ENCODE measurements at regions not wholly inside any gene's neighbourhood (a gene's known extent, or its start where the extent isn't known, plus 50 kb on each side); places are given as distances from the start of the nearest gene placed in this dataset.
A peak's percentile ranks its signal among the peaks of the same experiment; 100 is the strongest.

- Histone ChIP-seq H3K27me3 (no peaks in the 10 kb centered on the region), H3K9me3 (no peaks in the 10 kb centered on the region), H3K27ac (no peak overlapping the region), H3K36me3 (no peaks in the 10 kb centered on the region), H3K4me1 (peaks cover 0 to 9% (median 3%) of the 10 kb centered on the region in 4 donors), H3K4me3 (no peak overlapping the region)
- no peak for TF ChIP-seq CTCF (IDR thresholded peaks at IDR 0.05)
- TF ChIP-seq EP300 (IDR thresholded peaks at IDR 0.05): no peak
- TF ChIP-seq POLR2A (IDR thresholded peaks at IDR 0.05): no peak
- no peak for DNase-seq (ENCODE audit: low spot score in 2 of 2)
- 44 to 52% methylated on average over 9 to 17 of the region's 17 CpGs for WGBS, 2 donors
These were observed 726.9 kb downstream of the BRD1 start for GRCh38 chr22:49100773-49101172.

- no peak overlapping the region for H3K4me3 ChIP-seq
- TF ChIP-seq EP300 (IDR thresholded peaks at IDR 0.05) (no peak), CTCF (IDR thresholded peaks at IDR 0.05) (no peak), POLR2A (IDR thresholded peaks at IDR 0.05) (no peak)
- H3K4me1 ChIP-seq: peaks cover 0 to 9% (median 3%) of the 10 kb centered on the region in 4 donors
- 78 to 88% methylated on average over 7 to 9 of the region's 9 CpGs for WGBS, 2 donors
- no peak for DNase-seq (ENCODE audit: low spot score in 2 of 2)
- H3K27ac ChIP-seq: no peak overlapping the region
- no peaks in the 10 kb centered on the region for H3K9me3 ChIP-seq
- no peaks in the 10 kb centered on the region for H3K27me3 ChIP-seq
- H3K36me3 ChIP-seq: no peaks in the 10 kb centered on the region
These were observed 727.4 kb downstream of the BRD1 start for GRCh38 chr22:49100316-49100715.

- H3K4me1 ChIP-seq: peaks cover 0 to 9% (median 3%) of the 10 kb centered on the region in 4 donors
- TF ChIP-seq CTCF (IDR thresholded peaks at IDR 0.05): no peak
- no peak for TF ChIP-seq POLR2A (IDR thresholded peaks at IDR 0.05)
- TF ChIP-seq EP300 (IDR thresholded peaks at IDR 0.05): no peak
- H3K36me3 ChIP-seq: no peaks in the 10 kb centered on the region
- no peak for DNase-seq (ENCODE audit: low spot score in 2 of 2)
- H3K27me3 ChIP-seq: no peaks in the 10 kb centered on the region
- H3K27ac ChIP-seq: peak overlapping the region in 1 of 4 donors; percentile 27
- no peaks in the 10 kb centered on the region for H3K9me3 ChIP-seq
- WGBS, 2 donors: 49 to 56% methylated on average over 14 to 15 of the region's 15 CpGs
- no peak overlapping the region for H3K4me3 ChIP-seq
These were observed 728.1 kb downstream of the BRD1 start for GRCh38 chr22:49099496-49100124.

GRCh38 chr22:49099089-49099488, 728.6 kb downstream of the BRD1 start:
- Histone ChIP-seq H3K4me3 (no peak overlapping the region), H3K36me3 (no peaks in the 10 kb centered on the region), H3K27ac (peak overlapping the region in 1 of 4 donors; percentile 27), H3K4me1 (peaks cover 0 to 9% (median 3%) of the 10 kb centered on the region in 4 donors), H3K9me3 (no peaks in the 10 kb centered on the region), H3K27me3 (no peaks in the 10 kb centered on the region)
- no peak for TF ChIP-seq EP300 (IDR thresholded peaks at IDR 0.05)
- TF ChIP-seq POLR2A (IDR thresholded peaks at IDR 0.05): no peak
- TF ChIP-seq CTCF (IDR thresholded peaks at IDR 0.05): no peak
- no peak for DNase-seq (ENCODE audit: low spot score in 2 of 2)
- WGBS, 2 donors: 93 to 94% methylated on average over 14 of the region's 14 CpGs

- DNase-seq (ENCODE audit: low spot score in 2 of 2): no peak
- WGBS, 2 donors: 46 to 51% methylated on average over 10 of the region's 10 CpGs
- Histone ChIP-seq H3K36me3 (no peaks in the 10 kb centered on the region), H3K27me3 (no peaks in the 10 kb centered on the region), H3K4me1 (peaks cover 0 to 9% (median 3%) of the 10 kb centered on the region in 4 donors), H3K27ac (peak overlapping the region in 1 of 4 donors; percentile 70), H3K4me3 (no peak overlapping the region), H3K9me3 (no peaks in the 10 kb centered on the region)
- TF ChIP-seq CTCF (IDR thresholded peaks at IDR 0.05): no peak
- no peak for TF ChIP-seq POLR2A (IDR thresholded peaks at IDR 0.05)
- TF ChIP-seq EP300 (IDR thresholded peaks at IDR 0.05): no peak
These were observed 729.7 kb downstream of the BRD1 start for GRCh38 chr22:49097966-49098365.

All from tibial nerve (tissue), 4 donors.